ENCODE measurements at regions not wholly inside any gene's neighbourhood (a gene's known extent, or its start where the extent isn't known, plus 50 kb on each side); places are given as distances from the start of the nearest gene placed in this dataset.
A peak's percentile ranks its signal among the peaks of the same experiment; 100 is the strongest.

DNA sequence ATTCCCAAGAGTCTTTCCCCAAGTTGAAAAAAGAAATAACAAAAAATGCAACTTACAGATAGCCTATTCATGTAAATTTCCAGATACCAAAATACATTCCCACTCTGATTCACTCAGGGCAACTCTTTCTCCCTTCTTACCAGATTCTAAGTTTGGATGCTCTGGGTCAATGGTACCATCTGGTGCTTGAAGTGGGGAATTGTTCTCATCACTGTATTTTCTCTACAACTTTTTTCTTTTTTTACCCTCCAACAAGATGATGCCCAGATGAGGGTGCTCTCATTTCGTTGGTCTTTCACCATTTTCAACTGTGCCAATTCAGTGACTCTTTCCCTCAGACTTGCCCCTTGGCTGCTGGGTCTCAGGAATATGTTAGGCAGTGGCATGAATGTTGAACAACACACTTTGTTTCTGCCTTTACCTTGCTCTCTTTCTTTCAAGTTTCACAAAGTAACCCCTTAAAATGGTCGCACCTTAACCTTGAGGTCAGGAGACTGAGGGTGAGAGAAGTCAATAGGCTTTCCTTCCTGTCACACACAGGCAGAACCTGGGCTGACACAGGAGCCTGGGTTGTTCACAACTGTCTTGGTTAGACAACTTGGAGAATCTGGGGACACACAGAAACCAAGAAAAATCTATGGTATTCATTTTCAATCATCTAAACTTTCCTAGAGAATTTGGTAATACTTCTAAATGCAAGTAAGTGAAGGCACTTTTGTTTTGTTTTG lies 330.7 kb upstream of the SLCO3A1 start:
- no peak overlapping the region for H3K4me2 ChIP-seq
- H3K27me3 Mint-ChIP-seq (ENCODE audit: insufficient read depth, low read depth), result peaks cover 2% of the 10 kb centered on the region
- H3K9ac ChIP-seq, result no peak overlapping the region
- H3K27ac Mint-ChIP-seq, result no peak overlapping the region
- no peaks in the 10 kb centered on the region for H3F3A ChIP-seq (ENCODE audit: low read depth)
- no peak overlapping the region for H3K27ac ChIP-seq
- TF ChIP-seq EZH2 (IDR thresholded peaks at IDR 0.05), result no peak
- TF ChIP-seq, protein P1, sequence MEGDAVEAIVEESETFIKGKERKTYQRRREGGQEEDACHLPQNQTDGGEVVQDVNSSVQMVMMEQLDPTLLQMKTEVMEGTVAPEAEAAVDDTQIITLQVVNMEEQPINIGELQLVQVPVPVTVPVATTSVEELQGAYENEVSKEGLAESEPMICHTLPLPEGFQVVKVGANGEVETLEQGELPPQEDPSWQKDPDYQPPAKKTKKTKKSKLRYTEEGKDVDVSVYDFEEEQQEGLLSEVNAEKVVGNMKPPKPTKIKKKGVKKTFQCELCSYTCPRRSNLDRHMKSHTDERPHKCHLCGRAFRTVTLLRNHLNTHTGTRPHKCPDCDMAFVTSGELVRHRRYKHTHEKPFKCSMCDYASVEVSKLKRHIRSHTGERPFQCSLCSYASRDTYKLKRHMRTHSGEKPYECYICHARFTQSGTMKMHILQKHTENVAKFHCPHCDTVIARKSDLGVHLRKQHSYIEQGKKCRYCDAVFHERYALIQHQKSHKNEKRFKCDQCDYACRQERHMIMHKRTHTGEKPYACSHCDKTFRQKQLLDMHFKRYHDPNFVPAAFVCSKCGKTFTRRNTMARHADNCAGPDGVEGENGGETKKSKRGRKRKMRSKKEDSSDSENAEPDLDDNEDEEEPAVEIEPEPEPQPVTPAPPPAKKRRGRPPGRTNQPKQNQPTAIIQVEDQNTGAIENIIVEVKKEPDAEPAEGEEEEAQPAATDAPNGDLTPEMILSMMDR (IDR thresholded peaks at IDR 0.05), result peak; percentile 34
- no peak for TF ChIP-seq EZH2phosphoT487 (IDR thresholded peaks at IDR 0.05)
- peaks cover 5% of the 10 kb centered on the region for H3K4me1 ChIP-seq
- peak; percentile 4 for DNase-seq (ENCODE audit: low spot score)
- H3K36me3 ChIP-seq, result no peaks in the 10 kb centered on the region
- H4K20me1 ChIP-seq (ENCODE audit: low read depth), result no peaks in the 10 kb centered on the region
- H3K4me1 Mint-ChIP-seq, result no peaks in the 10 kb centered on the region
- peaks cover 14% of the 10 kb centered on the region for H3K9me3 Mint-ChIP-seq
- no peak overlapping the region for H3K4me3 Mint-ChIP-seq
- no peaks in the 10 kb centered on the region for H3K27me3 ChIP-seq
- H2AFZ ChIP-seq (replicated peaks), result no peak overlapping the region
- H3K4me3 ChIP-seq, result no peak overlapping the region
- no peaks in the 10 kb centered on the region for H3K79me2 ChIP-seq (ENCODE audit: low read depth)
- peaks cover 6% of the 10 kb centered on the region for H3K9me3 ChIP-seq (ENCODE audit: low read depth)
- H3K36me3 Mint-ChIP-seq, result no peaks in the 10 kb centered on the region

- Histone ChIP-seq H3K9me3 (ENCODE audit: low read depth) (peaks cover 6% of the 10 kb centered on the region), H3K9ac (no peak overlapping the region), H3K27me3 (no peaks in the 10 kb centered on the region), H4K20me1 (ENCODE audit: low read depth) (no peaks in the 10 kb centered on the region), H3K27ac (no peak overlapping the region), H3K4me3 (no peak overlapping the region), H3F3A (ENCODE audit: low read depth) (no peaks in the 10 kb centered on the region), H3K4me1 (peaks cover 1% of the 10 kb centered on the region), H3K36me3 (no peaks in the 10 kb centered on the region), H2AFZ (replicated peaks) (no peak overlapping the region), H3K4me2 (no peak overlapping the region), H3K79me2 (ENCODE audit: low read depth) (no peaks in the 10 kb centered on the region)
- H3K4me3 Mint-ChIP-seq, result no peak overlapping the region
- DNase-seq (ENCODE audit: low spot score), result no peak
- H3K4me1 Mint-ChIP-seq, result no peaks in the 10 kb centered on the region
- H3K36me3 Mint-ChIP-seq, result no peaks in the 10 kb centered on the region
- H3K9me3 Mint-ChIP-seq, result peaks cover 14% of the 10 kb centered on the region
- H3K27me3 Mint-ChIP-seq (ENCODE audit: insufficient read depth, low read depth), result peaks cover 2% of the 10 kb centered on the region
- no peak overlapping the region for H3K27ac Mint-ChIP-seq
- TF ChIP-seq, protein P1 (IDR thresholded peaks at IDR 0.05), result no peak
- TF ChIP-seq EZH2phosphoT487 (IDR thresholded peaks at IDR 0.05), result no peak
- TF ChIP-seq EZH2 (IDR thresholded peaks at IDR 0.05), result no peak
Observed at GRCh38 chr15:91523596-91523995, 329.9 kb upstream of the SLCO3A1 start.

GRCh38 chr15:91524534-91524933 lies 329.0 kb upstream of the SLCO3A1 start:
- Mint-ChIP-seq H3K36me3 (no peaks in the 10 kb centered on the region), H3K4me1 (no peaks in the 10 kb centered on the region), H3K4me3 (no peak overlapping the region), H3K27ac (no peak overlapping the region), H3K27me3 (ENCODE audit: insufficient read depth, low read depth) (peaks cover 2% of the 10 kb centered on the region), H3K9me3 (peaks cover 14% of the 10 kb centered on the region)
- Histone ChIP-seq H3K36me3 (no peaks in the 10 kb centered on the region), H3K4me2 (no peak overlapping the region), H3K9me3 (ENCODE audit: low read depth) (peaks cover 6% of the 10 kb centered on the region), H3K27ac (no peak overlapping the region), H3K4me1 (no peaks in the 10 kb centered on the region), H3K4me3 (no peak overlapping the region), H2AFZ (replicated peaks) (no peak overlapping the region), H3K27me3 (no peaks in the 10 kb centered on the region), H4K20me1 (ENCODE audit: low read depth) (no peaks in the 10 kb centered on the region), H3F3A (ENCODE audit: low read depth) (no peaks in the 10 kb centered on the region), H3K9ac (no peak overlapping the region), H3K79me2 (ENCODE audit: low read depth) (no peaks in the 10 kb centered on the region)
- TF ChIP-seq EZH2phosphoT487 (IDR thresholded peaks at IDR 0.05) (no peak), EZH2 (IDR thresholded peaks at IDR 0.05) (no peak)
- TF ChIP-seq, protein P1 (IDR thresholded peaks at IDR 0.05), result no peak
- DNase-seq (ENCODE audit: low spot score), result no peak

All from neural progenitor cell (in vitro differentiated cells).